ENCODE measurements at regions not wholly inside any gene's neighbourhood (a gene's known extent, or its start where the extent isn't known, plus 50 kb on each side); places are given as distances from the start of the nearest gene placed in this dataset.

- TF ChIP-seq RFX5 (IDR thresholded peaks at IDR 0.05; ENCODE audit: low read depth, low read length) = no peak
- no peak for TF ChIP-seq ZNF165 (CRISPR knock-in tag; IDR thresholded peaks at IDR 0.05; ENCODE audit: borderline replicate concordance)
- no peak for TF ChIP-seq ESRRB (CRISPR knock-in tag; IDR thresholded peaks at IDR 0.05; ENCODE audit: borderline replicate concordance)
- TF ChIP-seq ZNF3 (CRISPR knock-in tag; IDR thresholded peaks at IDR 0.05) = no peak
These were observed 123.1 kb upstream of the KRR1 start (continued) for GRCh38 chr12:75634244-75635222.

DNA sequence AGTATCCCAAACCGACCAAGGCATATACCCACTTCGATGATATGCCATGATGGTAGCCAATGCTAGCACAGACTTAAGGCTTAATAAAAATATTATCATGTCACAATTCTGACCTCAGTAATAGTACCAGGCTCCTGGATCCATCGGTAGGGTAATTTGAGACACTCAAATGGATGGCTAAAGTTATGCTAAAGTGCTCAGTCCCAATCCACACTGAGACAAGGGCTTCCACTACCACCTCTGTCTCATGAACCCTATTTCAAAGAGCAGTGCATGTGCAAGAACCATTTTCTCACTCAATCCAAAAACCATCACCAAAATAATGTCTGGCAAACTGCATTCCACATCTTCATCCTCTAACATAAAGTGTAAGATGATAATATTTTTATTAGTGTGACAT, 122.4 kb upstream of the KRR1 start:
- CTCF ChIA-PET (ENCODE audit: low intra/inter-chr PET ratio) = no interaction called here
- no peak overlapping the region for H3K9ac ChIP-seq (ENCODE audit: insufficient read depth in 1 of 2, low read depth in 2 of 2, low read length in 2 of 2)
- no peaks in the 10 kb centered on the region for H3K79me2 ChIP-seq (ENCODE audit: control insufficient read depth, insufficient read depth, low read length)
- H3K9me1 ChIP-seq (ENCODE audit: control insufficient read depth, insufficient read depth, low read length) = no peaks in the 10 kb centered on the region
- no peaks in the 10 kb centered on the region for H3K36me3 ChIP-seq (ENCODE audit: control insufficient read depth, insufficient read depth, low read length)
- FAIRE-seq (no peak), ATAC-seq (no peak), DNase-seq (ENCODE audit: extremely low read depth in 1 of 4, low spot score in 3 of 4) (no peak)
- H3K4me1 ChIP-seq (replicated peaks in 1 of 2; ENCODE audit: control insufficient read depth in 2 of 2, insufficient read depth in 2 of 2, low read length in 2 of 2) = peaks cover 0 to 14% of the 10 kb centered on the region in 2 experiments; a peak in 3 of 5 replicates
- no peak overlapping the region for H3K4me3 ChIP-seq
- H3K27ac ChIP-seq (ENCODE audit: extremely low read depth, low read depth, low read length) = no peak overlapping the region
- no peaks in the 10 kb centered on the region for H3K9me3 ChIP-seq (replicated peaks; ENCODE audit: control insufficient read depth, insufficient read depth, low read depth, low read length)
- no TSS peak for BruUV-seq (replicated peaks)
- H4K20me1 ChIP-seq (replicated peaks; ENCODE audit: control insufficient read depth, insufficient read depth, low read length) = no peaks in the 10 kb centered on the region
- WGBS (ENCODE audit: insufficient coverage, low coverage, missing lambda C conversion rate) = 18% methylated on average over 3 of the region's 3 CpGs
- intact Hi-C loops (cut with micrococcal nuclease) (no loop called here), in situ Hi-C loops (cut with MboI) (no loop called here)
- H2AFZ ChIP-seq (ENCODE audit: low read depth, low read length) = no peak overlapping the region
- H3K4me2 ChIP-seq (ENCODE audit: insufficient read depth, low read length) = no peak overlapping the region
- H3K27me3 ChIP-seq (ENCODE audit: control insufficient read depth in 2 of 2, insufficient read depth in 2 of 2, low read length in 2 of 2) = no peaks in the 10 kb centered on the region
- POLR2A ChIA-PET = no interaction called here
- TF ChIP-seq HNRNPH1 (optimal IDR thresholded peaks at IDR 0.05; ENCODE audit: low read depth, low read length) (no peak), SIN3B (IDR thresholded peaks at IDR 0.05; ENCODE audit: low read depth) (no peak), KDM2B (CRISPR knock-in tag; IDR thresholded peaks at IDR 0.05) (no peak), ZNF347 (CRISPR knock-in tag; IDR thresholded peaks at IDR 0.05; ENCODE audit: low read depth) (no peak), PHF21A (IDR thresholded peaks at IDR 0.05; ENCODE audit: borderline replicate concordance, low read depth) (no peak), THRAP3 (IDR thresholded peaks at IDR 0.05; ENCODE audit: borderline replicate concordance) (no peak), ASH1L (IDR thresholded peaks at IDR 0.05; ENCODE audit: borderline replicate concordance, low read depth, partially characterized antibody) (no peak), ZFPM2 (CRISPR knock-in tag; IDR thresholded peaks at IDR 0.05) (no peak), GATAD2A (IDR thresholded peaks at IDR 0.05) (no peak), EGR1 (conservative IDR thresholded peaks at IDR 0.05) (no peak), NFATC3 (IDR thresholded peaks at IDR 0.05) (no peak), PCBP2 (IDR thresholded peaks at IDR 0.05; ENCODE audit: low read depth, low read length, poor library complexity, severe bottlenecking) (no peak), SREBF2 (CRISPR knock-in tag; IDR thresholded peaks at IDR 0.05) (no peak), ZNF217 (CRISPR knock-in tag; IDR thresholded peaks at IDR 0.05) (no peak), GATA2 (CRISPR knock-in tag; IDR thresholded peaks at IDR 0.05) (no peak)
- TF ChIP-seq, protein P1, sequence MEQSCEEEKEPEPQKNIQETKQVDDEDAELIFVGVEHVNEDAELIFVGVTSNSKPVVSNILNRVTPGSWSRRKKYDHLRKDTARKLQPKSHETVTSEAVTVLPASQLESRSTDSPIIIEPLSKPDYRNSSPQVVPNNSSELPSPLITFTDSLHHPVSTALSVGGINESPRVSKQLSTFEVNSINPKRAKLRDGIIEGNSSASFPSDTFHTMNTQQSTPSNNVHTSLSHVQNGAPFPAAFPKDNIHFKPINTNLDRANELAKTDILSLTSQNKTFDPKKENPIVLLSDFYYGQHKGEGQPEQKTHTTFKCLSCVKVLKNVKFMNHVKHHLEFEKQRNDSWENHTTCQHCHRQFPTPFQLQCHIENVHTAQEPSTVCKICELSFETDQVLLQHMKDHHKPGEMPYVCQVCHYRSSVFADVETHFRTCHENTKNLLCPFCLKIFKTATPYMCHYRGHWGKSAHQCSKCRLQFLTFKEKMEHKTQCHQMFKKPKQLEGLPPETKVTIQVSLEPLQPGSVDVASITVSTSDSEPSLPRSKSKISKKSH (CRISPR knock-in tag; IDR thresholded peaks at IDR 0.05) = no peak
- TF ChIP-seq, protein P2, sequence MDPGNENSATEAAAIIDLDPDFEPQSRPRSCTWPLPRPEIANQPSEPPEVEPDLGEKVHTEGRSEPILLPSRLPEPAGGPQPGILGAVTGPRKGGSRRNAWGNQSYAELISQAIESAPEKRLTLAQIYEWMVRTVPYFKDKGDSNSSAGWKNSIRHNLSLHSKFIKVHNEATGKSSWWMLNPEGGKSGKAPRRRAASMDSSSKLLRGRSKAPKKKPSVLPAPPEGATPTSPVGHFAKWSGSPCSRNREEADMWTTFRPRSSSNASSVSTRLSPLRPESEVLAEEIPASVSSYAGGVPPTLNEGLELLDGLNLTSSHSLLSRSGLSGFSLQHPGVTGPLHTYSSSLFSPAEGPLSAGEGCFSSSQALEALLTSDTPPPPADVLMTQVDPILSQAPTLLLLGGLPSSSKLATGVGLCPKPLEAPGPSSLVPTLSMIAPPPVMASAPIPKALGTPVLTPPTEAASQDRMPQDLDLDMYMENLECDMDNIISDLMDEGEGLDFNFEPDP (CRISPR knock-in tag; IDR thresholded peaks at IDR 0.05) = no peak
